BLaER1 (cell line): ENCODE measurements at regions not wholly inside any gene's neighbourhood (a gene's known extent, or its start where the extent isn't known, plus 50 kb on each side); places are given as distances from the start of the nearest gene placed in this dataset.

ENCODE experiments used
- H3K27ac ChIP-seq: shearing (Covaris generic); formaldehyde crosslinking; 2 replicates; pipeline ENCODE4 v1.8.1; 2022
- H3K27me3 ChIP-seq: shearing (Covaris generic); formaldehyde crosslinking; 2 replicates; pipeline ENCODE4 v1.8.1; 2022
- H3K36me3 ChIP-seq: shearing (Covaris generic); formaldehyde crosslinking; 2 replicates; pipeline ENCODE4 v1.8.1; 2022
- H3K4me1 ChIP-seq: shearing (Covaris generic); formaldehyde crosslinking; 2 replicates; pipeline ENCODE4 v1.8.1; 2022
- H3K4me2 ChIP-seq: shearing (Covaris generic); formaldehyde crosslinking; 2 replicates; pipeline ENCODE4 v1.8.1; 2022
- H3K4me3 ChIP-seq: shearing (Covaris generic); formaldehyde crosslinking; 2 replicates; pipeline ENCODE4 v1.8.1; 2022
- H3K9ac ChIP-seq: shearing (Covaris generic); formaldehyde crosslinking; 2 replicates; pipeline ENCODE4 v1.8.1; 2022
- H3K9me3 ChIP-seq: shearing (Covaris generic); formaldehyde crosslinking; 2 replicates; pipeline ENCODE4 v1.8.1; 2022
- H4K20me1 ChIP-seq: shearing (Covaris generic); formaldehyde crosslinking; 2 replicates; pipeline ENCODE4 v1.8.1; 2022
- Cebpa-rat ChIP-seq: shearing (Covaris generic); IDR thresholded peaks from 2 replicates; pipeline ENCODE4 v1.8.1; 2022

DNA sequence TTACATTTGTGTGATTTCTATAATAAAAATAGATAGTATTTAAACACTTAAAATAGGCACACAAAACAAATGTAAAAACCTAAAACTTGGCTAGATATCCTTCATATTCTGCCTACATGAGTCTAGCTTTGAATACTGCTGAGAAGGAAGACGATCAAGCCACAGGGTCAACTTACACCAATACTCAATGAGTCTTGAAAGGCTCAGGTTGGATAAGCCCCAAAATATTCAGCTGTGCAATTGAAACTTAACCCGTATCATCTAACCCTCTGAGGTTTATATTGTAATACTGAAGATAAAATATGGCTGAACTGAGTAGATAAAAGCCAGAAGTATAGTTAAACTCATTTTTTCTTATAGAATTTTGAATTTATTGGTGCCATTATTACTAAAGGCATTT lies 313.0 kb upstream of the NRXN1 start:
- H3K27ac ChIP-seq = no peak overlapping the region
- H3K36me3 ChIP-seq = no peaks in the 10 kb centered on the region
- H3K9me3 ChIP-seq = no peaks in the 10 kb centered on the region
- no peaks in the 10 kb centered on the region for H4K20me1 ChIP-seq
- no peak overlapping the region for H3K4me2 ChIP-seq
- no peak overlapping the region for H3K4me3 ChIP-seq
- no peak overlapping the region for H3K9ac ChIP-seq
- H3K4me1 ChIP-seq = no peaks in the 10 kb centered on the region
- no peaks in the 10 kb centered on the region for H3K27me3 ChIP-seq
- no peak for TF ChIP-seq Cebpa-rat

- H3K27ac ChIP-seq = no peak overlapping the region
- no peaks in the 10 kb centered on the region for H3K9me3 ChIP-seq
- no peak overlapping the region for H3K4me2 ChIP-seq
- no peak for TF ChIP-seq Cebpa-rat
- no peak overlapping the region for H3K4me3 ChIP-seq
- H4K20me1 ChIP-seq = no peaks in the 10 kb centered on the region
- no peaks in the 10 kb centered on the region for H3K27me3 ChIP-seq
- H3K9ac ChIP-seq = no peak overlapping the region
- H3K4me1 ChIP-seq = no peaks in the 10 kb centered on the region
- H3K36me3 ChIP-seq = no peaks in the 10 kb centered on the region
These were observed 303.4 kb upstream of the NRXN1 start for GRCh38 chr2:51335087-51336058.

GRCh38 chr2:51329512-51329911 lies 297.6 kb upstream of the NRXN1 start:
- H4K20me1 ChIP-seq = no peaks in the 10 kb centered on the region
- no peak overlapping the region for H3K4me3 ChIP-seq
- H3K9ac ChIP-seq = no peak overlapping the region
- H3K27me3 ChIP-seq = no peaks in the 10 kb centered on the region
- H3K4me1 ChIP-seq = no peaks in the 10 kb centered on the region
- no peak for TF ChIP-seq Cebpa-rat
- no peak overlapping the region for H3K27ac ChIP-seq
- no peaks in the 10 kb centered on the region for H3K9me3 ChIP-seq
- H3K4me2 ChIP-seq = no peak overlapping the region
- H3K36me3 ChIP-seq = no peaks in the 10 kb centered on the region

GRCh38 chr2:51324051-51324450 lies 292.1 kb upstream of the NRXN1 start:
- Histone ChIP-seq H3K27me3 (no peaks in the 10 kb centered on the region), H3K9ac (no peak overlapping the region), H3K27ac (no peak overlapping the region), H3K36me3 (no peaks in the 10 kb centered on the region), H4K20me1 (no peaks in the 10 kb centered on the region), H3K4me3 (no peak overlapping the region), H3K9me3 (no peaks in the 10 kb centered on the region), H3K4me1 (no peaks in the 10 kb centered on the region), H3K4me2 (no peak overlapping the region)
- no peak for TF ChIP-seq Cebpa-rat

- H3K4me2 ChIP-seq = no peak overlapping the region
- no peaks in the 10 kb centered on the region for H3K27me3 ChIP-seq
- no peak for TF ChIP-seq Cebpa-rat
- H3K9ac ChIP-seq = no peak overlapping the region
- H3K4me1 ChIP-seq = no peaks in the 10 kb centered on the region
- H3K4me3 ChIP-seq = no peak overlapping the region
- no peaks in the 10 kb centered on the region for H4K20me1 ChIP-seq
- no peaks in the 10 kb centered on the region for H3K36me3 ChIP-seq
- H3K27ac ChIP-seq = no peak overlapping the region
- no peaks in the 10 kb centered on the region for H3K9me3 ChIP-seq
These were observed 290.7 kb upstream of the NRXN1 start for GRCh38 chr2:51322613-51323012.

DNA sequence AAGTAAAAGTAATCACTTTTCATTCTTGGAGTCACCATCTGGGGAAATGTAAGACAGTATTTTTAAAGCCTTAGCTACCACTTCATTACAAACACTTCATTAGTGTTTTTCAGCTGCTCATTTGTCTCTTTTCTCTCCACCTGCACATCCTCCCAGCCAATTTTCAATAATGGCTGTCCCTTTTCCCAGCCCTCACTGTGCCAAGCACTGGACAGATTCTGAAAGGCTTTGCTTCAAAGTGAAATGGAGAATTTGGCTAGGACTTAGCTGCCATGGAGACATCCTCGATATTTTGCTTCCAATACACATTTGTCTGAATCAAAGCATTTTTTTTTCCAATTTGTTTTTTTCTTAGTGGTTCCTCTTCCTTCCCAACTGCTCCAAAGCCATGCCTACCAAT lies 272.4 kb upstream of the NRXN1 start:
- no peak overlapping the region for H3K27ac ChIP-seq
- no peaks in the 10 kb centered on the region for H3K9me3 ChIP-seq
- no peak overlapping the region for H3K4me3 ChIP-seq
- no peaks in the 10 kb centered on the region for H4K20me1 ChIP-seq
- no peaks in the 10 kb centered on the region for H3K4me1 ChIP-seq
- no peak overlapping the region for H3K4me2 ChIP-seq
- no peaks in the 10 kb centered on the region for H3K36me3 ChIP-seq
- no peaks in the 10 kb centered on the region for H3K27me3 ChIP-seq
- TF ChIP-seq Cebpa-rat = no peak
- H3K9ac ChIP-seq = no peak overlapping the region

DNA sequence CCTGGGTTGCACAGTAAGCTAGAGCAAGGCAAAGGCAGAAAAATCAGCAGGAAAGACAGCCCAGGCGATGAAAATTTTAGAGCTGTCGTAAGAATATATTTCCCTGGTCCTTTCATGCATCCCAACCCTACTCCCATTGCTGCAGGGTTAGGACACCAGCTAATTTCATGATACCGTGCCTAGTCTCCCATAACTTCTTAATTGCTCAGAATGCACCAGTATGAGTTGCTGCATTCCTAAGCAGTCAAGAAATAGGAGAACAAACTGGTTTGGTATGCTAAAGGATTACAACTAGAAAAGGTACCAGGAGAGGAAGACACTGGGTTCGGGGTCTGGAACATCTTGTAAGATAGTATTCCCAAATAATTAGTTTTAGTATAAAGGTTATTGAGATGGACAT lies 269.4 kb upstream of the NRXN1 start:
- H3K4me3 ChIP-seq = no peak overlapping the region
- no peaks in the 10 kb centered on the region for H3K4me1 ChIP-seq
- H3K9ac ChIP-seq = no peak overlapping the region
- H3K27ac ChIP-seq = no peak overlapping the region
- no peaks in the 10 kb centered on the region for H4K20me1 ChIP-seq
- H3K27me3 ChIP-seq = no peaks in the 10 kb centered on the region
- H3K4me2 ChIP-seq = no peak overlapping the region
- TF ChIP-seq Cebpa-rat = no peak
- no peaks in the 10 kb centered on the region for H3K36me3 ChIP-seq
- no peaks in the 10 kb centered on the region for H3K9me3 ChIP-seq

- Histone ChIP-seq H3K9ac (no peak overlapping the region), H3K27ac (no peak overlapping the region), H3K4me2 (no peak overlapping the region), H3K9me3 (no peaks in the 10 kb centered on the region), H3K27me3 (no peaks in the 10 kb centered on the region), H4K20me1 (no peaks in the 10 kb centered on the region), H3K4me1 (no peaks in the 10 kb centered on the region), H3K36me3 (no peaks in the 10 kb centered on the region), H3K4me3 (no peak overlapping the region)
- no peak for TF ChIP-seq Cebpa-rat
These were observed 267.4 kb upstream of the NRXN1 start for GRCh38 chr2:51299370-51299769.

DNA sequence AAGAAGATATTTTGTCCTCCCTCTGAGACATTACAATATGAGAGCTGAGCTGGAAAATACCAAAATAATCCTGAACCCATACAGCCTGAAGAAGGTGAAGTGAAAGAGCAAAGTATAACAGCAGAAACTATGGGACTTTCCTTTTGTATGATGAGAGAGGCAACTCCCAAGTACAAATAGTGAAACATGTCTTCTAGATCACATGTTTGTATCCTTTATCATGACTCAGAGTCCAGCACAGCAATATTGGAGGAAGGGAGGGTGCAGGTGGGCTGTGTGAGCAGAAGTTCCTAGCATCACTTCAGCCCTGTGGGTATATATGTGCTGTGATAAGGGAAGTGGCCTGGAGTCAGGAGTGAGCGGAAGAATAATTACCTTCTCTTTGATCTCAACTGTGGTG lies 265.6 kb upstream of the NRXN1 start:
- H3K4me3 ChIP-seq = no peak overlapping the region
- no peaks in the 10 kb centered on the region for H3K27me3 ChIP-seq
- H3K4me2 ChIP-seq = no peak overlapping the region
- TF ChIP-seq Cebpa-rat = no peak
- no peaks in the 10 kb centered on the region for H3K36me3 ChIP-seq
- no peak overlapping the region for H3K9ac ChIP-seq
- H3K9me3 ChIP-seq = no peaks in the 10 kb centered on the region
- no peaks in the 10 kb centered on the region for H3K4me1 ChIP-seq
- H3K27ac ChIP-seq = no peak overlapping the region
- H4K20me1 ChIP-seq = no peaks in the 10 kb centered on the region

DNA sequence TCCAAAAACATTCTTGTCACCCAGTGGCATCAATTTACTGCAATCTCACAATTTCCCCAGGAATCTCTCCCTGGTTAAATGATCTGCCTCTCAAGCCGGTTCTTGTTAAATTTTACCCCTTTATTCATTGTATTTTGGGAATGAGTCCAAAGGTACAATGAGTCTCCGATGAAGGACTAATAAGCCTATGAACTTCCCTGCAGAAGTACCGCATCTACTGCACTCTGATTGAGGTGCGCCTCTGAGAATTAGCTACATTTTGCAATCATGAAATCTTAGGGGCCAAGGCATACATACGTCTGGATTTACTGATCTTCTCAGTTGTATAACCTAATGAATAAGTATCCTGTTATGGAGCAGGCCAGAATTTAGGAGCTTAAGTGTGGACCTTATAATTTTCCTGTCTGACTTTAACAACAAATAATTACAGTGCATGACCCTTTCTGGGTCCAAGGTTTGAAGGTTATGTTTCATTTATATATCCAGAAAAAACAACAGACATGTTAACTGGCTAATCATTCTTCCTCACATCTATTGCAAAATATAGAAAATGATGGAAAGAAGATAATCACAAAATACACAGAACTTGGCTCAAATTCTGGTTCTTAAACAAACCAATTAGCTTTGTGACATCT lies 261.8 kb upstream of the NRXN1 start:
- H3K27ac ChIP-seq = no peak overlapping the region
- no peaks in the 10 kb centered on the region for H3K9me3 ChIP-seq
- H4K20me1 ChIP-seq = no peaks in the 10 kb centered on the region
- H3K4me1 ChIP-seq = no peaks in the 10 kb centered on the region
- no peaks in the 10 kb centered on the region for H3K36me3 ChIP-seq
- no peak overlapping the region for H3K4me2 ChIP-seq
- no peak overlapping the region for H3K4me3 ChIP-seq
- no peak overlapping the region for H3K9ac ChIP-seq
- no peak for TF ChIP-seq Cebpa-rat
- H3K27me3 ChIP-seq = no peaks in the 10 kb centered on the region
